Testis (tissue), 2 donors: ENCODE measurements at regions not wholly inside any gene's neighbourhood (a gene's known extent, or its start where the extent isn't known, plus 50 kb on each side); places are given as distances from the start of the nearest gene placed in this dataset.

Source experiments
- DNase-seq: peaks from one replicate; pipeline ENCODE4 v3.0.0-alpha.2; 2019
- H3K27ac ChIP-seq, 2 donors: fragments of 200-600 bp; sonication (generic); one replicate each; pipeline ENCODE4 v1.5.1; 2019
- H3K27me3 ChIP-seq: fragments of 200-600 bp; sonication (generic); one replicate; pipeline ENCODE4 v1.5.1; 2019
- H3K36me3 ChIP-seq: fragments of 200-600 bp; sonication (generic); one replicate; pipeline ENCODE4 v1.5.1; 2017; ENCODE audit warnings: low read depth; ENCODE audit errors: missing control alignments
- H3K4me1 ChIP-seq: fragments of 200-600 bp; sonication (generic); one replicate; pipeline ENCODE4 v1.5.1; 2019
- H3K4me3 ChIP-seq, 2 donors: fragments of 200-600 bp; sonication (generic); one replicate each; pipeline ENCODE4 v1.5.1; 2017 to 2019
- H3K9me3 ChIP-seq: fragments of 200-600 bp; sonication (generic); one replicate; pipeline ENCODE4 v1.5.1; 2017
- POLR2A ChIP-seq: fragments of 450-650 bp; IDR thresholded peaks from one replicate; pipeline ENCODE4 v1.6.1; 2017; ENCODE audit warnings: antibody characterized with exemption, mild to moderate bottlenecking, moderate library complexity
- WGBS, 2 donors: methylation state at CpG; one replicate each; pipeline ENCODE4 v1.1.5; 2018; 5-methylcytosine and 5-hydroxymethylcytosine counted together
- intact Hi-C: fragments of 100-400 bp; cut with DNase I; formaldehyde crosslinking; loops from one replicate; pipeline ENCODE4 v1.15.1; 2023; ENCODE audit warnings: low total_unique reads
- TF ChIP-seq, protein P1 (sequence below), 3 experiments: fragments of 450-650 bp in 2 of 3; fragments of 200-600 bp in 1 of 3; sonication (generic) in 1 of 3; IDR thresholded peaks; one replicate each; pipeline ENCODE4 v1.5.1; 2016 to 2019; ENCODE audit warnings: antibody characterized with exemption in 3 of 3, mild to moderate bottlenecking in 2 of 3, moderate library complexity in 1 of 3

GRCh38 chr5:164373876-164374275 is 868.5 kb downstream of the MAT2B start:
- DNase-seq: no peak
- TF ChIP-seq POLR2A: no peak
- TF ChIP-seq, protein P1, sequence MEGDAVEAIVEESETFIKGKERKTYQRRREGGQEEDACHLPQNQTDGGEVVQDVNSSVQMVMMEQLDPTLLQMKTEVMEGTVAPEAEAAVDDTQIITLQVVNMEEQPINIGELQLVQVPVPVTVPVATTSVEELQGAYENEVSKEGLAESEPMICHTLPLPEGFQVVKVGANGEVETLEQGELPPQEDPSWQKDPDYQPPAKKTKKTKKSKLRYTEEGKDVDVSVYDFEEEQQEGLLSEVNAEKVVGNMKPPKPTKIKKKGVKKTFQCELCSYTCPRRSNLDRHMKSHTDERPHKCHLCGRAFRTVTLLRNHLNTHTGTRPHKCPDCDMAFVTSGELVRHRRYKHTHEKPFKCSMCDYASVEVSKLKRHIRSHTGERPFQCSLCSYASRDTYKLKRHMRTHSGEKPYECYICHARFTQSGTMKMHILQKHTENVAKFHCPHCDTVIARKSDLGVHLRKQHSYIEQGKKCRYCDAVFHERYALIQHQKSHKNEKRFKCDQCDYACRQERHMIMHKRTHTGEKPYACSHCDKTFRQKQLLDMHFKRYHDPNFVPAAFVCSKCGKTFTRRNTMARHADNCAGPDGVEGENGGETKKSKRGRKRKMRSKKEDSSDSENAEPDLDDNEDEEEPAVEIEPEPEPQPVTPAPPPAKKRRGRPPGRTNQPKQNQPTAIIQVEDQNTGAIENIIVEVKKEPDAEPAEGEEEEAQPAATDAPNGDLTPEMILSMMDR (IDR thresholded peaks at IDR 0.05): no peak
- H3K36me3 ChIP-seq: no peaks in the 10 kb centered on the region

DNA sequence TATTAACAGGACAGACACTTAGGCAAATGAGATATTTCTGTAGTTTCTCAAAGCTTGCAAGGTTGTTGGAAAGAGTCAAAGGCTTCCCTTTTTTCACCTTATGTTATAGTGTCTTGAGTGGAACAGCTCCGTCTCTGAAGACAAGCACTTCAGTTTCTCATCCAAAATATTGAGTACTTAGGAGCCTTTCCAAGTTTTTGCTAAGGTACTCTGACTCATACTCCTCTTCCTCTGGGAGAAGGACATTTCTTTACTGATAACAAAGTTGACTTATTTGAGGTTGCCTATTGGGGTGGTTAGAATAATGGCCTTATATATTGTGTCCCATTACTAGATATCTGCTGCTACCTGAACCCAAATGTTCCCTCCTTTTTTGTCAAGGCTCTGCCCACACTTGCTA is 869.6 kb downstream of the MAT2B start:
- WGBS, 2 donors: 55 to 73% methylated on average over 1 of the region's 1 CpG
- Histone ChIP-seq H3K27ac (no peak overlapping the region), H3K27me3 (no peaks in the 10 kb centered on the region), H3K36me3 (no peaks in the 10 kb centered on the region), H3K4me3 (no peak overlapping the region), H3K9me3 (no peaks in the 10 kb centered on the region), H3K4me1 (no peaks in the 10 kb centered on the region)
- no peak for DNase-seq
- intact Hi-C loops: no loop called here
- TF ChIP-seq POLR2A: no peak

More at GRCh38 chr5:164373876-164374275, 868.5 kb downstream of the MAT2B start:
- Histone ChIP-seq H3K27ac (no peak overlapping the region), H3K9me3 (no peaks in the 10 kb centered on the region), H3K4me3 (no peak overlapping the region), H3K4me1 (no peaks in the 10 kb centered on the region), H3K27me3 (no peaks in the 10 kb centered on the region)
- WGBS, 2 donors: 47 to 53% methylated on average over 2 of the region's 2 CpGs
- intact Hi-C loops: no loop called here

GRCh38 chr5:164376843-164377242 is 871.4 kb downstream of the MAT2B start:
- DNase-seq: no peak
- H3K4me3 ChIP-seq: no peak overlapping the region
- H3K36me3 ChIP-seq: no peaks in the 10 kb centered on the region
- H3K4me1 ChIP-seq: no peaks in the 10 kb centered on the region
- H3K27me3 ChIP-seq: no peaks in the 10 kb centered on the region
- TF ChIP-seq, protein P1 (IDR thresholded peaks at IDR 0.05): no peak
- TF ChIP-seq POLR2A: no peak
- H3K27ac ChIP-seq: no peak overlapping the region
- intact Hi-C loops: no loop called here
- H3K9me3 ChIP-seq: no peaks in the 10 kb centered on the region

GRCh38 chr5:164377746-164378145 is 872.3 kb downstream of the MAT2B start:
- DNase-seq: no peak
- no peaks in the 10 kb centered on the region for H3K27me3 ChIP-seq
- no peaks in the 10 kb centered on the region for H3K36me3 ChIP-seq
- H3K9me3 ChIP-seq: no peaks in the 10 kb centered on the region
- no peak overlapping the region for H3K4me3 ChIP-seq
- H3K4me1 ChIP-seq: no peaks in the 10 kb centered on the region
- H3K27ac ChIP-seq: no peak overlapping the region
- TF ChIP-seq POLR2A: no peak
- TF ChIP-seq, protein P1 (IDR thresholded peaks at IDR 0.05): no peak
- intact Hi-C loops: no loop called here

DNA sequence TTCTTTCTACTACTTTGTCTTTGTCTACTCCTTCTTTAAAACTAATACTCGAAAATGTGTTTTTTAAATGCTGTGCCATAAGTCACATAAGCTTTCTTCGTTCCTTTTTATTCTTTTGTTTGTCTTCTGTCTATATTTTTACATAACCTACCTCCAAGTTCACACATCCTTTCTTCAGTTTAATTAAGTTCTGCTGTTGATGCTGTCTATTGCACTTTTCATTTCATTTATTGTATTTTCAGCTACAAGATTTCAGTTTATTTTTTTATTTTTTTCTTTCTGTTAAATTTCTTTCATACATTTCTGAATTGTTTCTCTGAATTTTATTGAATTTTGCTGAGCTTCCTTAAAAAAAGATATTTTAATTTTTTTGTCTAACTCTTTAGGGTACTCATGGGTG is 878.2 kb downstream of the MAT2B start:
- Histone ChIP-seq H3K4me1 (no peaks in the 10 kb centered on the region), H3K4me3 (no peak overlapping the region), H3K27me3 (no peaks in the 10 kb centered on the region), H3K9me3 (no peaks in the 10 kb centered on the region), H3K27ac (no peak overlapping the region), H3K36me3 (no peaks in the 10 kb centered on the region)
- intact Hi-C loops: no loop called here
- no peak for DNase-seq
- 85 to 88% methylated on average over 2 of the region's 2 CpGs for WGBS, 2 donors
- TF ChIP-seq, protein P1 (IDR thresholded peaks at IDR 0.05): no peak
- TF ChIP-seq POLR2A: no peak
